ENCODE measurements at regions not wholly inside any gene's neighbourhood (a gene's known extent, or its start where the extent isn't known, plus 50 kb on each side); places are given as distances from the start of the nearest gene placed in this dataset.

GRCh38 chr2:118292991-118293390 lies 204.7 kb downstream of the INSIG2 start (continued):
- TF ChIP-seq HES2 (IDR thresholded peaks at IDR 0.05) (no peak), KDM1A (IDR thresholded peaks at IDR 0.05; ENCODE audit: low read depth) (no peak), EP300 (IDR thresholded peaks at IDR 0.05) (no peak), HOXB5 (CRISPR knock-in tag; IDR thresholded peaks at IDR 0.05) (no peak), USF2 (IDR thresholded peaks at IDR 0.05) (no peak), JUNB (IDR thresholded peaks at IDR 0.05) (no peak)

- WGBS (ENCODE audit: missing lambda C conversion rate), result 11% methylated on average over 3 of the region's 3 CpGs
- no peak overlapping the region for H3K4me2 ChIP-seq
These were observed 203.1 kb downstream of the INSIG2 start for GRCh38 chr2:118291251-118291880.

GRCh38 chr2:118290411-118291250 lies 202.4 kb downstream of the INSIG2 start:
- H3K27ac ChIP-seq, result no peak overlapping the region
- no peaks in the 10 kb centered on the region; the same call in 2 of the 3 replicates for H3K9me3 ChIP-seq
- POLR2A ChIA-PET, result no interaction called here
- DNase-seq (ENCODE audit: low read depth in 1 of 2, low spot score in 1 of 2), result no peak
- 22% methylated on average over 8 of the region's 8 CpGs for WGBS (ENCODE audit: missing lambda C conversion rate)
- no peak overlapping the region for H3K4me2 ChIP-seq
- FAIRE-seq, result no peak
- no peaks in the 10 kb centered on the region for H3K4me1 ChIP-seq
- ATAC-seq, result no peak
- CTCF ChIA-PET, result no interaction called here
- H3K4me3 ChIP-seq, result no peak overlapping the region
- TF ChIP-seq CEBPB (IDR thresholded peaks at IDR 0.05) (no peak), HMGXB4 (CRISPR knock-in tag; IDR thresholded peaks at IDR 0.05; ENCODE audit: borderline replicate concordance) (no peak), NFE2L2 (conservative IDR thresholded peaks at IDR 0.05; ENCODE audit: low read length) (no peak), NR3C1 (IDR thresholded peaks at IDR 0.05) (no peak), ZC3H11A (IDR thresholded peaks at IDR 0.05) (no peak), MAFK (IDR thresholded peaks at IDR 0.05; ENCODE audit: partially characterized antibody) (no peak), HEYL (CRISPR knock-in tag; IDR thresholded peaks at IDR 0.05) (no peak), CBX2 (IDR thresholded peaks at IDR 0.05; ENCODE audit: borderline replicate concordance, low read depth) (no peak), EHMT2 (IDR thresholded peaks at IDR 0.05; ENCODE audit: low read depth) (no peak), CBX8 (IDR thresholded peaks at IDR 0.05) (no peak), FOSL2 (IDR thresholded peaks at IDR 0.05) (no peak), FOSL2 (CRISPR knock-in tag; IDR thresholded peaks at IDR 0.05) (no peak), JUNB (IDR thresholded peaks at IDR 0.05) (no peak)

More at GRCh38 chr2:118291251-118291880, 203.1 kb downstream of the INSIG2 start:
- Histone ChIP-seq H3K4me3 (no peak overlapping the region), H3K9me3 (no peaks in the 10 kb centered on the region; the same call in 2 of the 3 replicates), H3K4me1 (no peaks in the 10 kb centered on the region), H3K27ac (no peak overlapping the region)
- POLR2A ChIA-PET, result no interaction called here
- CTCF ChIA-PET, result no interaction called here
- DNase-seq (ENCODE audit: low read depth in 1 of 2, low spot score in 1 of 2) (no peak), ATAC-seq (no peak; a peak in 1 of 6 replicates), FAIRE-seq (no peak)
- TF ChIP-seq RARB (CRISPR knock-in tag; IDR thresholded peaks at IDR 0.05) (no peak), ZC3H11A (IDR thresholded peaks at IDR 0.05) (no peak), BHLHE40 (IDR thresholded peaks at IDR 0.05; ENCODE audit: low read depth, low read length) (no peak), ELK1 (IDR thresholded peaks at IDR 0.05; ENCODE audit: low read depth, low read length) (no peak), ATOH8 (CRISPR knock-in tag; IDR thresholded peaks at IDR 0.05; ENCODE audit: low read depth) (no peak), CTCF (IDR thresholded peaks at IDR 0.05) (no peak), CHD2 (IDR thresholded peaks at IDR 0.05; ENCODE audit: low read length, partially characterized antibody) (no peak), TFCP2L1 (CRISPR knock-in tag; IDR thresholded peaks at IDR 0.05) (no peak), CEBPB (IDR thresholded peaks at IDR 0.05) (no peak)
